CD4-positive, alpha-beta T cell treated with Interleukin-21 for 1 hour (primary cell): ENCODE measurements at regions not wholly inside any gene's neighbourhood (a gene's known extent, or its start where the extent isn't known, plus 50 kb on each side); places are given as distances from the start of the nearest gene placed in this dataset.
"Not testable (repeated sequence)": the region's sequence is repeated elsewhere in the genome, so short reads cannot be mapped to it uniquely, and the experiment has no call there.

Source experiments
- DNase-seq: peaks from one replicate; pipeline ENCODE4 v3.0.0-alpha.2; 2020

GRCh38 chr14:55807881-55808379, 227.9 kb downstream of the KTN1 start:
- no peak for DNase-seq

- DNase-seq, result no peak
Observed at GRCh38 chr14:55813630-55814029, 233.6 kb downstream of the KTN1 start.

- DNase-seq, result no peak
Observed at GRCh38 chr14:55814064-55814463, 234.1 kb downstream of the KTN1 start.

- DNase-seq, result no peak
Observed at GRCh38 chr14:55814873-55815272, 234.9 kb downstream of the KTN1 start.

- DNase-seq, result no peak
Observed at GRCh38 chr14:55816225-55816624, 236.2 kb downstream of the KTN1 start.

GRCh38 chr14:55819610-55820304, 239.8 kb downstream of the KTN1 start:
- no peak for DNase-seq

- no peak for DNase-seq
Observed at GRCh38 chr14:55822906-55823305, 242.9 kb downstream of the KTN1 start.

- no peak for DNase-seq
Observed at GRCh38 chr14:55832122-55832911, 252.3 kb downstream of the KTN1 start.

- DNase-seq, result no peak
Observed at GRCh38 chr14:55832974-55833373, 253.0 kb downstream of the KTN1 start.

- DNase-seq, result no peak
Observed at GRCh38 chr14:55834390-55834789, 254.4 kb downstream of the KTN1 start.

- no peak for DNase-seq
Observed at GRCh38 chr14:55835985-55836384, 256.0 kb downstream of the KTN1 start.

GRCh38 chr14:55837467-55837866, 257.5 kb downstream of the KTN1 start:
- no peak for DNase-seq

GRCh38 chr14:55838529-55839052, 258.6 kb downstream of the KTN1 start:
- DNase-seq, result no peak

- not testable (repeated sequence) for DNase-seq
Observed at GRCh38 chr14:55839301-55839947, 259.4 kb downstream of the KTN1 start.

GRCh38 chr14:55840821-55841220, 260.8 kb downstream of the KTN1 start:
- no peak for DNase-seq

- no peak for DNase-seq
Observed at GRCh38 chr14:55841625-55842024, 261.6 kb downstream of the KTN1 start.

GRCh38 chr14:55843718-55844403, 263.9 kb downstream of the KTN1 start:
- no peak for DNase-seq

GRCh38 chr14:55845963-55846825, 266.2 kb downstream of the KTN1 start:
- DNase-seq, result no peak

GRCh38 chr14:55846826-55847446, 266.9 kb downstream of the KTN1 start:
- no peak for DNase-seq

- no peak for DNase-seq
Observed at GRCh38 chr14:55847766-55848165, 267.8 kb downstream of the KTN1 start.

- DNase-seq, result no peak
Observed at GRCh38 chr14:55848964-55849363, 269.0 kb downstream of the KTN1 start.
